ENCODE measurements at regions not wholly inside any gene's neighbourhood (a gene's known extent, or its start where the extent isn't known, plus 50 kb on each side); places are given as distances from the start of the nearest gene placed in this dataset.

DNA sequence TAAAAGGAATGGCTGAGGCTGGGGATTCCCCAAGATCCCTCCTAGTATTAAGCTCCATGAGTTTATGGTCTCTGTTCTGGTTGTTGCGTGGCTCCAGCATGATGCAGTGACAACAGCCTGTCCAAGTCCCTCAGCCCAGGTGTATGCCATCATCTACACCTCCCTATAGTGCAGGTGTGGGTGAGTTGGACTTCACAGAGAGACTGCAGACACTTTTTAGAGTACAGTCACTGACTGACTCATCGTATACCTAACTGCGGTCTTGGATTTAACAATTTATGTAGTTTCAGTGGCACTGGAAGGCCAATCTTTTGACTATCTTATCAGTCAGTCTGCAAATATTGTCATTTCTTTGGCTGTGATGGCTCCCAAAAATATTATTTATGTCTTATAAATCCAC lies 415.0 kb downstream of the TMX3 start:
- TF ChIP-seq, protein P1, sequence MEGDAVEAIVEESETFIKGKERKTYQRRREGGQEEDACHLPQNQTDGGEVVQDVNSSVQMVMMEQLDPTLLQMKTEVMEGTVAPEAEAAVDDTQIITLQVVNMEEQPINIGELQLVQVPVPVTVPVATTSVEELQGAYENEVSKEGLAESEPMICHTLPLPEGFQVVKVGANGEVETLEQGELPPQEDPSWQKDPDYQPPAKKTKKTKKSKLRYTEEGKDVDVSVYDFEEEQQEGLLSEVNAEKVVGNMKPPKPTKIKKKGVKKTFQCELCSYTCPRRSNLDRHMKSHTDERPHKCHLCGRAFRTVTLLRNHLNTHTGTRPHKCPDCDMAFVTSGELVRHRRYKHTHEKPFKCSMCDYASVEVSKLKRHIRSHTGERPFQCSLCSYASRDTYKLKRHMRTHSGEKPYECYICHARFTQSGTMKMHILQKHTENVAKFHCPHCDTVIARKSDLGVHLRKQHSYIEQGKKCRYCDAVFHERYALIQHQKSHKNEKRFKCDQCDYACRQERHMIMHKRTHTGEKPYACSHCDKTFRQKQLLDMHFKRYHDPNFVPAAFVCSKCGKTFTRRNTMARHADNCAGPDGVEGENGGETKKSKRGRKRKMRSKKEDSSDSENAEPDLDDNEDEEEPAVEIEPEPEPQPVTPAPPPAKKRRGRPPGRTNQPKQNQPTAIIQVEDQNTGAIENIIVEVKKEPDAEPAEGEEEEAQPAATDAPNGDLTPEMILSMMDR (conservative IDR thresholded peaks at IDR 0.05; ENCODE audit: low read depth, low read length) = no peak
- DNase-seq (ENCODE audit: low read depth) = no peak
- no peak overlapping the region for H3K4me3 ChIP-seq (ENCODE audit: low read length)

DNA sequence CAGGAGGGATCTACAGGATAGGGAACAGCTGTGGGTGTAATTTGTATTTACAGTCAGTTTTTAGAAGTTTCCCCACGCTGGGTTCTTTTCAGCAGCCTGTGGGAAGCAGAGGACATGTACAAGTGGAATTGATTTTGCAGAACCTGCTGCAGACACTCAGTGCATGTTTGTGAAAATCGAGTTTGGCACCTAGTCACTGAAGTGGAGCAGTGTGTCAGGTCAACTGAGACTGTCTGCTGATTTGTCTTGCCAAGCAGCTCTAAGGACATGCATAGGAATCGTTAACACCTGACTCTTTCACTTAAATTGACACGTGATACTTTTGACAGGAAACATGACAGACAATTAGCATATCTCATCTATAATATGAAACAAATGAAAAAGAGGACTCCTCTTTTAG lies 416.6 kb downstream of the TMX3 start:
- no peak for DNase-seq (ENCODE audit: low read depth)
- TF ChIP-seq, protein P1 (conservative IDR thresholded peaks at IDR 0.05; ENCODE audit: low read depth, low read length) = no peak
- H3K4me3 ChIP-seq (ENCODE audit: low read length) = no peak overlapping the region

- no peak for DNase-seq (ENCODE audit: low read depth)
- TF ChIP-seq, protein P1 (conservative IDR thresholded peaks at IDR 0.05; ENCODE audit: low read depth, low read length) = no peak
- H3K4me3 ChIP-seq (ENCODE audit: low read length) = no peak overlapping the region
These were observed 426.5 kb downstream of the TMX3 start for GRCh38 chr18:68288408-68288807.

DNA sequence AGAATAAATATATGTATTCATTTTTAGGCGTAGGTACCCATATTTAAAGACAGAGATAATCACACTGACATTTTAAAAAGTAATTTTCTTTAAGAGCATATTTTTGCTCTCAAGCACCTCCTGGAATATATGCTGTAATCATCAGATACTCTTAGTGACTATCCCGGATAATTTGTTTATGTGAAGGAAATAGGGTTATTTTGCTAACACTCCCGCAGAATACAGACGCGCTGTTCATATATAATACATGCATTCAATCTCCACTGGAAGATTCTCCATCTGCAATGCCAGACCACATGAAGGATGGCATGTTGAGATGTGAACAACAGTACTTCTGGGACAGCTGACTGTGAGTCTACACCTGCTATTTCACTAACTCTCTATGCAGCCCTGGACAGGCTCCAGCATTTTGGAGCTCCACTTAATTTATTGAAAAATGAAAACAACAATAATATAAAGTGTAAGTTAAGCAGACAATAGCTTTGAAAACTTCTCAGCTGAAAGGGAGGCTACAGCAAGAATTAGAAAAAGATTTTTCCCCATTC lies 430.6 kb downstream of the TMX3 start:
- DNase-seq (ENCODE audit: low read depth) = no peak
- TF ChIP-seq, protein P1 (conservative IDR thresholded peaks at IDR 0.05; ENCODE audit: low read depth, low read length) = no peak
- no peak overlapping the region for H3K4me3 ChIP-seq (ENCODE audit: low read length)

- TF ChIP-seq, protein P1 (conservative IDR thresholded peaks at IDR 0.05; ENCODE audit: low read depth, low read length) = no peak
- DNase-seq (ENCODE audit: low read depth) = no peak
- H3K4me3 ChIP-seq (ENCODE audit: low read length) = no peak overlapping the region
These were observed 431.1 kb downstream of the TMX3 start for GRCh38 chr18:68283834-68284233.

- no peak overlapping the region for H3K4me3 ChIP-seq (ENCODE audit: low read length)
- DNase-seq (ENCODE audit: low read depth) = no peak
- TF ChIP-seq, protein P1 (conservative IDR thresholded peaks at IDR 0.05; ENCODE audit: low read depth, low read length) = no peak
These were observed 432.7 kb downstream of the TMX3 start for GRCh38 chr18:68282232-68282631.

- TF ChIP-seq, protein P1 (conservative IDR thresholded peaks at IDR 0.05; ENCODE audit: low read depth, low read length) = no peak
- peak; percentile 46 for DNase-seq (ENCODE audit: low read depth)
- no peak overlapping the region for H3K4me3 ChIP-seq (ENCODE audit: low read length)
These were observed 439.3 kb downstream of the TMX3 start for GRCh38 chr18:68275616-68276015.

All from retinal pigment epithelial cell (primary cell).